ENCODE measurements at regions not wholly inside any gene's neighbourhood (a gene's known extent, or its start where the extent isn't known, plus 50 kb on each side); places are given as distances from the start of the nearest gene placed in this dataset.

DNA sequence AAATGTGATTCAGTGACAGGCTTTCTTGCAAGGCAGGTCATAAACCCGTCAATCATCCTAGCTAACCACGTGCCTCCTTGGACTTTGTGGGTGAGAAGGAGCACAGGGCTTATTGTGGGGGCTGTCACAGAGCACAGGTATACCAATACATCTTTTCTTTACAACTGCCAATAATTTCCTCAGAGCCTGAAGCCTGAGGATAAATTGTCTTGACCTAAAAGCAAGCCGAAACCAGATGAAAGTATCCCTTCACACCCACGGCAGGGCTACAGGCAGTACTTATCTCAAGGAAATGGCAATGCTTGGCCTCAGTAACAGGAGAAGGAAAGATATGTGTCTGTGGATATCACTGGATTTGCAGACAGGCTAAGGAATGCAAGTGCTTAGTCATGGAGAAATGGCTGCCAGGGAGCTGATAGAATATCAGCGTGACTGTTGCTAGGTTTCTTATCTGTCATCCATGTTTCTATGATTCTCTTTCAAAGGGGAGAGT is 90.3 kb upstream of the ZNF366 start:
- TF ChIP-seq CTCF (conservative IDR thresholded peaks at IDR 0.05; ENCODE audit: low read depth, low read length) (no peak), NFE2L2 (IDR thresholded peaks at IDR 0.05; ENCODE audit: low read depth, low read length) (peak; percentile 93), POLR2A (IDR thresholded peaks at IDR 0.05; ENCODE audit: low read depth, low read length) (no peak; the same call in 1 of the 2 replicates), MAZ (IDR thresholded peaks at IDR 0.05; ENCODE audit: borderline replicate concordance, low read depth, low read length) (no peak), BHLHE40 (IDR thresholded peaks at IDR 0.05; ENCODE audit: low read depth, low read length) (peak; percentile 42; the same call in 1 of the 2 replicates), RFX5 (IDR thresholded peaks at IDR 0.05; ENCODE audit: low read depth, low read length) (no peak), MAFK (IDR thresholded peaks at IDR 0.05; ENCODE audit: low read depth, low read length) (peak; percentile 84), CEBPB (IDR thresholded peaks at IDR 0.05; ENCODE audit: low read depth, low read length) (peak; percentile 43; the same call in 1 of the 2 replicates), RAD21 (IDR thresholded peaks at IDR 0.05; ENCODE audit: low read length) (peak; percentile 24; the same call in 1 of the 2 replicates), MXI1 (IDR thresholded peaks at IDR 0.05; ENCODE audit: borderline replicate concordance, low read depth, low read length) (0 out of 2 replicates have a peak, but pooled peaks have one; percentile 7), RCOR1 (IDR thresholded peaks at IDR 0.05; ENCODE audit: insufficient replicate concordance, low read length) (no peak), SMC3 (IDR thresholded peaks at IDR 0.05; ENCODE audit: low read depth, low read length) (no peak)
- TF ChIP-seq, protein P1, sequence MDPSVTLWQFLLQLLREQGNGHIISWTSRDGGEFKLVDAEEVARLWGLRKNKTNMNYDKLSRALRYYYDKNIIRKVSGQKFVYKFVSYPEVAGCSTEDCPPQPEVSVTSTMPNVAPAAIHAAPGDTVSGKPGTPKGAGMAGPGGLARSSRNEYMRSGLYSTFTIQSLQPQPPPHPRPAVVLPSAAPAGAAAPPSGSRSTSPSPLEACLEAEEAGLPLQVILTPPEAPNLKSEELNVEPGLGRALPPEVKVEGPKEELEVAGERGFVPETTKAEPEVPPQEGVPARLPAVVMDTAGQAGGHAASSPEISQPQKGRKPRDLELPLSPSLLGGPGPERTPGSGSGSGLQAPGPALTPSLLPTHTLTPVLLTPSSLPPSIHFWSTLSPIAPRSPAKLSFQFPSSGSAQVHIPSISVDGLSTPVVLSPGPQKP (IDR thresholded peaks at IDR 0.05; ENCODE audit: borderline replicate concordance, low read depth, low read length) = no peak
- TF ChIP-seq, protein P2, sequence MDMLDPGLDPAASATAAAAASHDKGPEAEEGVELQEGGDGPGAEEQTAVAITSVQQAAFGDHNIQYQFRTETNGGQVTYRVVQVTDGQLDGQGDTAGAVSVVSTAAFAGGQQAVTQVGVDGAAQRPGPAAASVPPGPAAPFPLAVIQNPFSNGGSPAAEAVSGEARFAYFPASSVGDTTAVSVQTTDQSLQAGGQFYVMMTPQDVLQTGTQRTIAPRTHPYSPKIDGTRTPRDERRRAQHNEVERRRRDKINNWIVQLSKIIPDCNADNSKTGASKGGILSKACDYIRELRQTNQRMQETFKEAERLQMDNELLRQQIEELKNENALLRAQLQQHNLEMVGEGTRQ (IDR thresholded peaks at IDR 0.05; ENCODE audit: low read depth, low read length) = 0 out of 2 replicates have a peak, but pooled peaks have one; percentile 15
